ENCODE measurements at regions not wholly inside any gene's neighbourhood (a gene's known extent, or its start where the extent isn't known, plus 50 kb on each side); places are given as distances from the start of the nearest gene placed in this dataset.

DNA sequence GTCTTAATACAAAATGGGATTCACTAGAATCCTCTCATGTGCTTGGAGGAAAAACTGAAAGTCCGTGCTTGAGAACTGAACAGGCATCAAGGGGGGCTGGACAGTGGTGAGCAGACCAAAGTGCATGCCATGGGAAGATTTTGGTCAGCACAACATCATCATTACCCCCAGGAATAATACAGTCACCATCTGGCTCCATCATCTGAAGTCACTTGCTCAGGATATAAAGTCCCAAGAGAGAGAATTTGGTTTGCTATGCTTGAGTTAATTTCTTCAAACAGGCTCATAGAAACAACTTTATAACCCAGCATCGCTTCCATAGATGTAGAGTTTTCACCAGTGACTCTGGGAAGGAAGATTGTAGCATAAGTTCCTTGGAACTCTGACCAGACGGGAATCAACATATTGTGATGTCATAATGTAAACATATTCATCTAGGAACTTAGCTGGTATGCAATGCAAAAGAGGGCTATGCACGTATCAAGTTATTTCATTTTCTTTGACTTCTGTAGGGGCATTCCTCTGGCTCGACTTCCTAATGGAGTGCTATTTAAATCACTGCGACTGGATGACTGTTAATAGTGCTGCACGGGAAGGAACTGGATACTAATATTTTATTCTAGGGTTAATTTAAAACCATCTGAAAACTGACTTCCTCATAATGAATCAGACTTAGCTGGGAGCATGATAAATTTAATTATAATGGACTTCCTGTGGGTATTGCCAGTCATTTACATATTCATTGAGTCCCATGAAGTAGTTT, 145.2 kb downstream of the MTRR start:
- H3K4me2 ChIP-seq (ENCODE audit: low read length): no peak overlapping the region
- H3K4me3 ChIP-seq (ENCODE audit: low read length): no peak overlapping the region
- H3K9ac ChIP-seq (ENCODE audit: low read length): no peak overlapping the region
- no peak overlapping the region for H2AFZ ChIP-seq (ENCODE audit: low read depth, low read length)
- no peak overlapping the region for H3K27ac ChIP-seq (ENCODE audit: low read length)
- no peaks in the 10 kb centered on the region for H3K27me3 ChIP-seq (ENCODE audit: insufficient read depth, low read depth, low read length)
- no peaks in the 10 kb centered on the region for H3F3A ChIP-seq (ENCODE audit: insufficient read depth, low read length, poor library complexity, severe bottlenecking)
- TF ChIP-seq SMC3 (conservative IDR thresholded peaks at IDR 0.05; ENCODE audit: poor library complexity) (no peak), EZH2 (IDR thresholded peaks at IDR 0.05; ENCODE audit: borderline replicate concordance, insufficient read depth, low read length, poor library complexity, severe bottlenecking) (no peak), TAF1 (IDR thresholded peaks at IDR 0.05; ENCODE audit: low read depth) (no peak), EP300 (conservative IDR thresholded peaks at IDR 0.05; ENCODE audit: poor library complexity, severe bottlenecking) (no peak), RAD21 (conservative IDR thresholded peaks at IDR 0.05) (no peak), POLR2AphosphoS5 (IDR thresholded peaks at IDR 0.05) (no peak)
- TF ChIP-seq, protein P1, sequence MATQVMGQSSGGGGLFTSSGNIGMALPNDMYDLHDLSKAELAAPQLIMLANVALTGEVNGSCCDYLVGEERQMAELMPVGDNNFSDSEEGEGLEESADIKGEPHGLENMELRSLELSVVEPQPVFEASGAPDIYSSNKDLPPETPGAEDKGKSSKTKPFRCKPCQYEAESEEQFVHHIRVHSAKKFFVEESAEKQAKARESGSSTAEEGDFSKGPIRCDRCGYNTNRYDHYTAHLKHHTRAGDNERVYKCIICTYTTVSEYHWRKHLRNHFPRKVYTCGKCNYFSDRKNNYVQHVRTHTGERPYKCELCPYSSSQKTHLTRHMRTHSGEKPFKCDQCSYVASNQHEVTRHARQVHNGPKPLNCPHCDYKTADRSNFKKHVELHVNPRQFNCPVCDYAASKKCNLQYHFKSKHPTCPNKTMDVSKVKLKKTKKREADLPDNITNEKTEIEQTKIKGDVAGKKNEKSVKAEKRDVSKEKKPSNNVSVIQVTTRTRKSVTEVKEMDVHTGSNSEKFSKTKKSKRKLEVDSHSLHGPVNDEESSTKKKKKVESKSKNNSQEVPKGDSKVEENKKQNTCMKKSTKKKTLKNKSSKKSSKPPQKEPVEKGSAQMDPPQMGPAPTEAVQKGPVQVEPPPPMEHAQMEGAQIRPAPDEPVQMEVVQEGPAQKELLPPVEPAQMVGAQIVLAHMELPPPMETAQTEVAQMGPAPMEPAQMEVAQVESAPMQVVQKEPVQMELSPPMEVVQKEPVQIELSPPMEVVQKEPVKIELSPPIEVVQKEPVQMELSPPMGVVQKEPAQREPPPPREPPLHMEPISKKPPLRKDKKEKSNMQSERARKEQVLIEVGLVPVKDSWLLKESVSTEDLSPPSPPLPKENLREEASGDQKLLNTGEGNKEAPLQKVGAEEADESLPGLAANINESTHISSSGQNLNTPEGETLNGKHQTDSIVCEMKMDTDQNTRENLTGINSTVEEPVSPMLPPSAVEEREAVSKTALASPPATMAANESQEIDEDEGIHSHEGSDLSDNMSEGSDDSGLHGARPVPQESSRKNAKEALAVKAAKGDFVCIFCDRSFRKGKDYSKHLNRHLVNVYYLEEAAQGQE (IDR thresholded peaks at IDR 0.05; ENCODE audit: borderline replicate concordance): no peak
- TF ChIP-seq, protein P2, sequence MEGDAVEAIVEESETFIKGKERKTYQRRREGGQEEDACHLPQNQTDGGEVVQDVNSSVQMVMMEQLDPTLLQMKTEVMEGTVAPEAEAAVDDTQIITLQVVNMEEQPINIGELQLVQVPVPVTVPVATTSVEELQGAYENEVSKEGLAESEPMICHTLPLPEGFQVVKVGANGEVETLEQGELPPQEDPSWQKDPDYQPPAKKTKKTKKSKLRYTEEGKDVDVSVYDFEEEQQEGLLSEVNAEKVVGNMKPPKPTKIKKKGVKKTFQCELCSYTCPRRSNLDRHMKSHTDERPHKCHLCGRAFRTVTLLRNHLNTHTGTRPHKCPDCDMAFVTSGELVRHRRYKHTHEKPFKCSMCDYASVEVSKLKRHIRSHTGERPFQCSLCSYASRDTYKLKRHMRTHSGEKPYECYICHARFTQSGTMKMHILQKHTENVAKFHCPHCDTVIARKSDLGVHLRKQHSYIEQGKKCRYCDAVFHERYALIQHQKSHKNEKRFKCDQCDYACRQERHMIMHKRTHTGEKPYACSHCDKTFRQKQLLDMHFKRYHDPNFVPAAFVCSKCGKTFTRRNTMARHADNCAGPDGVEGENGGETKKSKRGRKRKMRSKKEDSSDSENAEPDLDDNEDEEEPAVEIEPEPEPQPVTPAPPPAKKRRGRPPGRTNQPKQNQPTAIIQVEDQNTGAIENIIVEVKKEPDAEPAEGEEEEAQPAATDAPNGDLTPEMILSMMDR (IDR thresholded peaks at IDR 0.05; ENCODE audit: poor library complexity, severe bottlenecking): no peak
- no peaks in the 10 kb centered on the region for H3K9me3 ChIP-seq (ENCODE audit: low read length)
- H3K36me3 ChIP-seq (ENCODE audit: insufficient read depth, low read length): no peaks in the 10 kb centered on the region
- H3K9me2 ChIP-seq (ENCODE audit: insufficient read depth, low read length): no peaks in the 10 kb centered on the region
- no peaks in the 10 kb centered on the region for H3K79me2 ChIP-seq (replicated peaks; ENCODE audit: insufficient read depth, low read length)
- no peaks in the 10 kb centered on the region for H4K20me1 ChIP-seq (ENCODE audit: insufficient read depth)

DNA sequence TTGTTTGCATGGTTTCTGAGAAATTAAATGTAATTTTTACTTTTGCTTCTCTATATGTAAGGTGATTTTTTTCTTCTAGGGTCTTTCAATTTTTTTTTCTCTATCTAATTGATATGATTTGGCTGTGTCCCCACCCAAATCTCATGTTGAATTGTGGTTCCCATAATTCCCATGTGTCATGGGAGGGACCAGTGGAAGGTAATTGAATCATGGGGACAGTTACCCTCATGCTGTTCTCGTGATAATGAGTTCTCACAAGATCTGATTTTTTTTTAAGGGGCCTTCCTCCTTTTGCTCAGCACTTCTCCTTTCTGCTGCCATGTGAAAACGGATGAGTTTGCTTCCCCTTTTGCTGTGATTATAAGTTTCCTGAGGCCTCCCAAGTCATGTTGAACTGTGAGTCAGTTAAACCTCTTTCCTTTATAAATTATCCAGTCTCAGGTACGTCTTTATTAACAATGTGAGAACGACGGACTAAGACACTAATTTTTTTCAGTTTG, 150.8 kb downstream of the MTRR start:
- no peaks in the 10 kb centered on the region for H3F3A ChIP-seq (ENCODE audit: insufficient read depth, low read length, poor library complexity, severe bottlenecking)
- H3K27me3 ChIP-seq (ENCODE audit: insufficient read depth, low read depth, low read length): no peaks in the 10 kb centered on the region
- H2AFZ ChIP-seq (ENCODE audit: low read depth, low read length): no peak overlapping the region
- H3K9me3 ChIP-seq (ENCODE audit: low read length): no peaks in the 10 kb centered on the region
- no peaks in the 10 kb centered on the region for H3K79me2 ChIP-seq (replicated peaks; ENCODE audit: insufficient read depth, low read length)
- TF ChIP-seq EZH2 (IDR thresholded peaks at IDR 0.05; ENCODE audit: borderline replicate concordance, insufficient read depth, low read length, poor library complexity, severe bottlenecking): no peak
- TF ChIP-seq, protein P2 (IDR thresholded peaks at IDR 0.05; ENCODE audit: poor library complexity, severe bottlenecking): no peak
- no peak for TF ChIP-seq POLR2AphosphoS5 (IDR thresholded peaks at IDR 0.05)
- TF ChIP-seq EP300 (conservative IDR thresholded peaks at IDR 0.05; ENCODE audit: poor library complexity, severe bottlenecking): no peak
- TF ChIP-seq, protein P1 (IDR thresholded peaks at IDR 0.05; ENCODE audit: borderline replicate concordance): no peak
- TF ChIP-seq SMC3 (conservative IDR thresholded peaks at IDR 0.05; ENCODE audit: poor library complexity): no peak
- TF ChIP-seq RAD21 (conservative IDR thresholded peaks at IDR 0.05): no peak
- TF ChIP-seq MXI1 (conservative IDR thresholded peaks at IDR 0.05; ENCODE audit: poor library complexity, severe bottlenecking): no peak
- no peak for TF ChIP-seq TAF1 (IDR thresholded peaks at IDR 0.05; ENCODE audit: low read depth)
- H3K4me2 ChIP-seq (ENCODE audit: low read length): no peak overlapping the region
- H3K36me3 ChIP-seq (ENCODE audit: insufficient read depth, low read length): no peaks in the 10 kb centered on the region
- no peak overlapping the region for H3K9ac ChIP-seq (ENCODE audit: low read length)
- no peaks in the 10 kb centered on the region for H4K20me1 ChIP-seq (ENCODE audit: insufficient read depth)
- H3K9me2 ChIP-seq (ENCODE audit: insufficient read depth, low read length): no peaks in the 10 kb centered on the region
- no peak overlapping the region for H3K4me3 ChIP-seq (ENCODE audit: low read length)
- no peak overlapping the region for H3K27ac ChIP-seq (ENCODE audit: low read length)

Measured in neural cell (in vitro differentiated cells).